ENCODE measurements at regions not wholly inside any gene's neighbourhood (a gene's known extent, or its start where the extent isn't known, plus 50 kb on each side); places are given as distances from the start of the nearest gene placed in this dataset.

DNA sequence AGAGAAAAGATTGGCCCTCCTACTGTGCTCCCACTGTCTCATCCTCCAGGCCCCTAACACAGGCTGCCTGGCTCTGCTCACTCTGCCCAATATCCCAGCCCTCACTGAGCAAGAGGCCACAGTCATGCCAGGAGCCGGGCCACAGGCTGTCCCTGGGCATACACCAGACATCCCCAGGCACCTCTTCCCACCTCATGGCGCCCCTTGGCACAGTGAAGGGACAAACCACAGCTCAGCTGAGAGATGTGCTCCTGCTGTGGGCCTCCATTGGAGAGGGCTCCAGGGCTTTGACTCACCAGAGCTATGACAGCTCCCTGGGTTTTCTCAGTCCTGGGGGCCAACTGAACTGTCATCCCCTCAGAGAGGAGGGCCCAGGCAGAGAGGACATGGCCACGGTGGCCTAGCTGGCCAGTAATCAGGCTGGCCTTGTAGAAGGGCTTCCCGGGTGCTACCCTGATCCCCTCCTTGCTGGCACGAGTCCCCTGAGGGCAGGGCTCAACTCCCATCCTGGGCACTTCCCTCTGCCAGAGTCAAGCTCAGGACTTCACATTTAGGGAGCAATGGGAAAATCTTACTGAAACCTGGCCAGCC lies 220.9 kb downstream of the TUBA3C start:
- H3K9me3 ChIP-seq (ENCODE audit: control insufficient read depth in 1 of 2, insufficient read depth in 1 of 2, low read depth in 1 of 2, low read length in 2 of 2): peaks cover 6 to 36% of the 10 kb centered on the region in 2 experiments; a peak in 2 of 4 replicates
- CTCF ChIA-PET: no interaction called here

DNA sequence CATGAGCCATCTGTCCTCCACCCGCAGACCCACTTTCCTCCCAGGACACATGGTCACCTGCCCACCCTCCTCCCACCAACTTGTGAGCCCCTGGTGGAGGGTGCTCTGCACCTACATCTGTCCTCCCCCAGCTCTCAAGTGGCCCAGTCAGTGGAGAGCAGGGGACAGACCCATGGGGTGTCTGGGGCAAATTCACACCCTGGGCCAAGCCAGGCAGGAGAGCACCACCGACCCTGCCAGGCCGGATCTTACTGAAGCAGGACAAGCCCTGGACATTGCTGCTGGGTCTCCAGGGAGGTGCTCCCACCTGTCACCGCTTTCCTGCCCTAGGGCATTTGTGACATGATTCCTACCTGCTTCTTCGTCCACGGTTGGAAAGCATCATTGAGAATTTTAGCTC lies 221.6 kb downstream of the TUBA3C start:
- TF ChIP-seq, protein P1, sequence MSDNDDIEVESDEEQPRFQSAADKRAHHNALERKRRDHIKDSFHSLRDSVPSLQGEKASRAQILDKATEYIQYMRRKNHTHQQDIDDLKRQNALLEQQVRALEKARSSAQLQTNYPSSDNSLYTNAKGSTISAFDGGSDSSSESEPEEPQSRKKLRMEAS (IDR thresholded peaks at IDR 0.05): no peak
- TF ChIP-seq ELF1 (IDR thresholded peaks at IDR 0.05; ENCODE audit: borderline replicate concordance, low read depth) (no peak), ZNF274 (IDR thresholded peaks at IDR 0.05; ENCODE audit: low read depth, low read length) (no peak), YY1 (IDR thresholded peaks at IDR 0.05; ENCODE audit: extremely low read depth, insufficient replicate concordance, low read depth, low read length) (no peak)
- ChIA-PET CTCF (no interaction called here), RAD21 (ENCODE audit: low non-redundant PET in 1 of 2, low total read pairs in 2 of 2, uncharacterized antibody in 2 of 2, unreplicated experiment in 2 of 2) (no interaction called here), POLR2A (no interaction called here)
- Histone ChIP-seq H3K4me3 (replicated peaks in 1 of 2; ENCODE audit: low read depth in 1 of 2, low read length in 2 of 2) (no peak overlapping the region), H3K4me2 (ENCODE audit: low read length) (no peak overlapping the region), H3K79me2 (ENCODE audit: insufficient read depth, low read length) (no peaks in the 10 kb centered on the region), H2AFZ (ENCODE audit: low read depth, low read length, poor library complexity, severe bottlenecking) (no peak overlapping the region), H3K9me2 (ENCODE audit: insufficient read depth) (no peaks in the 10 kb centered on the region), H3K27ac (ENCODE audit: low read depth, low read length) (no peak overlapping the region), H3K9me3 (ENCODE audit: control insufficient read depth in 1 of 2, insufficient read depth in 1 of 2, low read depth in 1 of 2, low read length in 2 of 2) (peaks cover 6 to 41% of the 10 kb centered on the region in 2 experiments; a peak in 2 of 4 replicates), H3K27me3 (ENCODE audit: insufficient read depth, low read length) (no peaks in the 10 kb centered on the region), H3K4me1 (ENCODE audit: control insufficient read depth in 1 of 2, insufficient read depth in 2 of 2, low read length in 2 of 2) (no peaks in the 10 kb centered on the region), H3K9ac (ENCODE audit: low read length) (no peak overlapping the region), H3K36me3 (ENCODE audit: control insufficient read depth in 1 of 2, insufficient read depth in 2 of 2, low read length in 2 of 2) (no peaks in the 10 kb centered on the region), H4K20me1 (ENCODE audit: insufficient read depth) (no peaks in the 10 kb centered on the region)
- DNase-seq (ENCODE audit: low read depth, low spot score) (no peak), ATAC-seq (no peak)
- intact Hi-C loops (cut with micrococcal nuclease): no loop called here
- no TSS peak for BruUV-seq (replicated peaks)

More for the DNA sequence above, 220.9 kb downstream of the TUBA3C start:
- no peak overlapping the region for H3K9ac ChIP-seq (ENCODE audit: low read length)
- H3K4me1 ChIP-seq (ENCODE audit: control insufficient read depth in 1 of 2, insufficient read depth in 2 of 2, low read length in 2 of 2): no peaks in the 10 kb centered on the region
- ATAC-seq: no peak
- H3K4me3 ChIP-seq (replicated peaks in 1 of 2; ENCODE audit: low read depth in 1 of 2, low read length in 2 of 2): no peak overlapping the region
- no peak for DNase-seq (ENCODE audit: low read depth, low spot score)
- TF ChIP-seq, protein P1 (IDR thresholded peaks at IDR 0.05): no peak
- TF ChIP-seq ELF1 (IDR thresholded peaks at IDR 0.05; ENCODE audit: borderline replicate concordance, low read depth) (no peak), YY1 (IDR thresholded peaks at IDR 0.05; ENCODE audit: extremely low read depth, insufficient replicate concordance, low read depth, low read length) (no peak)
- TF ChIP-seq, protein P2, sequence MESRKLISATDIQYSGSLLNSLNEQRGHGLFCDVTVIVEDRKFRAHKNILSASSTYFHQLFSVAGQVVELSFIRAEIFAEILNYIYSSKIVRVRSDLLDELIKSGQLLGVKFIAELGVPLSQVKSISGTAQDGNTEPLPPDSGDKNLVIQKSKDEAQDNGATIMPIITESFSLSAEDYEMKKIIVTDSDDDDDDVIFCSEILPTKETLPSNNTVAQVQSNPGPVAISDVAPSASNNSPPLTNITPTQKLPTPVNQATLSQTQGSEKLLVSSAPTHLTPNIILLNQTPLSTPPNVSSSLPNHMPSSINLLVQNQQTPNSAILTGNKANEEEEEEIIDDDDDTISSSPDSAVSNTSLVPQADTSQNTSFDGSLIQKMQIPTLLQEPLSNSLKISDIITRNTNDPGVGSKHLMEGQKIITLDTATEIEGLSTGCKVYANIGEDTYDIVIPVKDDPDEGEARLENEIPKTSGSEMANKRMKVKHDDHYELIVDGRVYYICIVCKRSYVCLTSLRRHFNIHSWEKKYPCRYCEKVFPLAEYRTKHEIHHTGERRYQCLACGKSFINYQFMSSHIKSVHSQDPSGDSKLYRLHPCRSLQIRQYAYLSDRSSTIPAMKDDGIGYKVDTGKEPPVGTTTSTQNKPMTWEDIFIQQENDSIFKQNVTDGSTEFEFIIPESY (IDR thresholded peaks at IDR 0.05; ENCODE audit: extremely low read depth, insufficient replicate concordance, low read length): no peak
- no TSS peak for BruUV-seq (replicated peaks)
- H3K36me3 ChIP-seq (ENCODE audit: control insufficient read depth in 1 of 2, insufficient read depth in 2 of 2, low read length in 2 of 2): no peaks in the 10 kb centered on the region
- no peak overlapping the region for H3K4me2 ChIP-seq (ENCODE audit: low read length)
- H3K79me2 ChIP-seq (ENCODE audit: insufficient read depth, low read length): no peaks in the 10 kb centered on the region
- H3K27ac ChIP-seq (ENCODE audit: low read depth, low read length): no peak overlapping the region
- intact Hi-C loops (cut with micrococcal nuclease): no loop called here
- H3K9me2 ChIP-seq (ENCODE audit: insufficient read depth): no peaks in the 10 kb centered on the region
- no peaks in the 10 kb centered on the region for H3K27me3 ChIP-seq (ENCODE audit: insufficient read depth, low read length)
- RAD21 ChIA-PET (ENCODE audit: low non-redundant PET in 1 of 2, low total read pairs in 2 of 2, uncharacterized antibody in 2 of 2, unreplicated experiment in 2 of 2): no interaction called here
- POLR2A ChIA-PET: no interaction called here
- H4K20me1 ChIP-seq (ENCODE audit: insufficient read depth): no peaks in the 10 kb centered on the region
- H2AFZ ChIP-seq (ENCODE audit: low read depth, low read length, poor library complexity, severe bottlenecking): no peak overlapping the region

Measured in HCT116 (cell line).